ENCODE measurements at regions not wholly inside any gene's neighbourhood (a gene's known extent, or its start where the extent isn't known, plus 50 kb on each side); places are given as distances from the start of the nearest gene placed in this dataset.

DNA sequence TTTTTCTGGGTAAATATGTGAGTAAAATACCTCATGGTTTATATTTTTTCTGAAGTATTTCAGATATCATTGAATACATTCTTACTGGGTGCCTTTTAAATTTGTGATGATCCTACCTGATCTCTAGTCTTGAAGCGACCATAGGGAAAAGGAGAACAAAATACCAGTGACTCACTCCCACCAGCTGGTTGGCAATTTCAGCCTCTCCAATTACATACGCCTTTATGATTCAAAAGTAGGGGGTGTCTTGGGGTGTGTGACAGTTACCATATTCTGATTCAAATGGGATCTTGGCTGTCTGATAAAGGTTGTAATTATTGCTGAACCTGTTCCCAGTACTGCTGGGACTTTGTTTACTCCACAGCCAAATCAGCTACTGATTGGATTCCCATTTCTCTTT lies 175.9 kb upstream of the NXPH2 start:
- TF ChIP-seq, protein P1, sequence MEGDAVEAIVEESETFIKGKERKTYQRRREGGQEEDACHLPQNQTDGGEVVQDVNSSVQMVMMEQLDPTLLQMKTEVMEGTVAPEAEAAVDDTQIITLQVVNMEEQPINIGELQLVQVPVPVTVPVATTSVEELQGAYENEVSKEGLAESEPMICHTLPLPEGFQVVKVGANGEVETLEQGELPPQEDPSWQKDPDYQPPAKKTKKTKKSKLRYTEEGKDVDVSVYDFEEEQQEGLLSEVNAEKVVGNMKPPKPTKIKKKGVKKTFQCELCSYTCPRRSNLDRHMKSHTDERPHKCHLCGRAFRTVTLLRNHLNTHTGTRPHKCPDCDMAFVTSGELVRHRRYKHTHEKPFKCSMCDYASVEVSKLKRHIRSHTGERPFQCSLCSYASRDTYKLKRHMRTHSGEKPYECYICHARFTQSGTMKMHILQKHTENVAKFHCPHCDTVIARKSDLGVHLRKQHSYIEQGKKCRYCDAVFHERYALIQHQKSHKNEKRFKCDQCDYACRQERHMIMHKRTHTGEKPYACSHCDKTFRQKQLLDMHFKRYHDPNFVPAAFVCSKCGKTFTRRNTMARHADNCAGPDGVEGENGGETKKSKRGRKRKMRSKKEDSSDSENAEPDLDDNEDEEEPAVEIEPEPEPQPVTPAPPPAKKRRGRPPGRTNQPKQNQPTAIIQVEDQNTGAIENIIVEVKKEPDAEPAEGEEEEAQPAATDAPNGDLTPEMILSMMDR (IDR thresholded peaks at IDR 0.05; ENCODE audit: insufficient read depth, low read length, poor library complexity, severe bottlenecking): no peak
- TF ChIP-seq EZH2phosphoT487 (conservative IDR thresholded peaks at IDR 0.05; ENCODE audit: low read length): no peak
